Breast epithelium (tissue), 4 donors: ENCODE measurements at regions not wholly inside any gene's neighbourhood (a gene's known extent, or its start where the extent isn't known, plus 50 kb on each side); places are given as distances from the start of the nearest gene placed in this dataset.

Experiments
- DNase-seq, 2 donors: peaks; one replicate each; pipeline ENCODE4 v3.0.0-alpha.2; 2019; ENCODE audit warnings: low spot score in 2 of 2
- H3K27ac ChIP-seq, 2 donors: fragments of 200-600 bp; sonication (generic) in 1 of 2; one replicate each; pipeline ENCODE4 v1.5.1; 2016 to 2019; ENCODE audit warnings: mild to moderate bottlenecking in 1 of 2
- H3K27me3 ChIP-seq, 2 donors: fragments of 200-600 bp; sonication (generic) in 1 of 2; one replicate each; pipeline versions ENCODE4 v1.5.1 to v1.6.0; 2017 to 2019; ENCODE audit warnings: control low read depth in 1 of 2, mild to moderate bottlenecking in 1 of 2
- H3K36me3 ChIP-seq: fragments of 200-600 bp; one replicate; pipeline ENCODE4 v1.5.1; 2019
- H3K4me1 ChIP-seq, 2 donors: fragments of 200-600 bp; sonication (generic); one replicate each; pipeline ENCODE4 v1.5.1; 2016 to 2019; ENCODE audit warnings: control low read depth in 1 of 2
- H3K4me3 ChIP-seq, 3 donors: fragments of 200-600 bp; sonication (generic); 1 replicate in 2 of 3; 2 replicates in 1 of 3; pipeline ENCODE4 v1.5.1; 2016 to 2019; ENCODE audit warnings: mild to moderate bottlenecking in 3 of 3, moderate library complexity in 2 of 3
- H3K9me3 ChIP-seq, 2 donors: fragments of 200-600 bp; sonication (generic) in 1 of 2; one replicate each; pipeline ENCODE4 v1.5.1; 2016 to 2019; ENCODE audit warnings: control low read depth in 1 of 2
- POLR2A ChIP-seq: fragments of 450-650 bp; IDR thresholded peaks from one replicate; pipeline ENCODE4 v1.6.1; 2016; ENCODE audit warnings: antibody characterized with exemption, mild to moderate bottlenecking, moderate library complexity
- POLR2AphosphoS5 ChIP-seq, 3 donors: sonication (generic); formaldehyde crosslinking; IDR thresholded peaks; one replicate each; pipeline ENCODE4 v1.6.1; 2017; ENCODE audit warnings: antibody characterized with exemption in 3 of 3
- intact Hi-C: fragments of 100-400 bp; cut with DNase I; formaldehyde crosslinking; loops from one replicate; pipeline ENCODE4 v1.15.1; 2023; ENCODE audit warnings: low total_unique reads
- TF ChIP-seq, protein P1 (sequence below), 3 donors: fragments of 450-650 bp; IDR thresholded peaks; one replicate each; pipeline ENCODE4 v1.5.1; 2016 to 2017; ENCODE audit warnings: antibody characterized with exemption in 3 of 3, mild to moderate bottlenecking in 3 of 3, moderate library complexity in 3 of 3

DNA sequence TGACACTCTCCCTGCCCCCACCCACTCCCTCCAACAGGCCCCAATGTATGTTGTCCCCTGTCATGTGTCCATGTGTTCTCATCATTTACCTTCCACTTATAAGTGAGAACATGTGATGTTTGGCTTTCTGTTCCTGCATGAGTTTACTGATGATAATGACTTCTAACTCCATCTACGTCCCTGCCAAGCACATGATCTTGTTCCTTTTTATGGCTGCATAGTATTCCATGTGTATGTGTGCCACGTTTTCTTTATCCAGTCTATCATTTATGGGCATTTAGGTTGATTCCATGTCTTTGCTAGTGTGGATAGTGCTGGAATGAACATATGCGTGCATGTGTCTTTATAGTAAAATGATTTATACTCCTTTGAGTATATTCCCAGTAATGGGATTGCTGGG is 100.0 kb upstream of the LHX5 start:
- TF ChIP-seq POLR2AphosphoS5 (IDR thresholded peaks at IDR 0.05) (no peak), POLR2A (no peak)
- TF ChIP-seq, protein P1, sequence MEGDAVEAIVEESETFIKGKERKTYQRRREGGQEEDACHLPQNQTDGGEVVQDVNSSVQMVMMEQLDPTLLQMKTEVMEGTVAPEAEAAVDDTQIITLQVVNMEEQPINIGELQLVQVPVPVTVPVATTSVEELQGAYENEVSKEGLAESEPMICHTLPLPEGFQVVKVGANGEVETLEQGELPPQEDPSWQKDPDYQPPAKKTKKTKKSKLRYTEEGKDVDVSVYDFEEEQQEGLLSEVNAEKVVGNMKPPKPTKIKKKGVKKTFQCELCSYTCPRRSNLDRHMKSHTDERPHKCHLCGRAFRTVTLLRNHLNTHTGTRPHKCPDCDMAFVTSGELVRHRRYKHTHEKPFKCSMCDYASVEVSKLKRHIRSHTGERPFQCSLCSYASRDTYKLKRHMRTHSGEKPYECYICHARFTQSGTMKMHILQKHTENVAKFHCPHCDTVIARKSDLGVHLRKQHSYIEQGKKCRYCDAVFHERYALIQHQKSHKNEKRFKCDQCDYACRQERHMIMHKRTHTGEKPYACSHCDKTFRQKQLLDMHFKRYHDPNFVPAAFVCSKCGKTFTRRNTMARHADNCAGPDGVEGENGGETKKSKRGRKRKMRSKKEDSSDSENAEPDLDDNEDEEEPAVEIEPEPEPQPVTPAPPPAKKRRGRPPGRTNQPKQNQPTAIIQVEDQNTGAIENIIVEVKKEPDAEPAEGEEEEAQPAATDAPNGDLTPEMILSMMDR (IDR thresholded peaks at IDR 0.05), result no peak
- Histone ChIP-seq H3K27me3 (peaks cover 0 to 55% of the 10 kb centered on the region in 2 donors), H3K27ac (no peak overlapping the region), H3K4me1 (no peaks in the 10 kb centered on the region), H3K36me3 (no peaks in the 10 kb centered on the region), H3K4me3 (no peak overlapping the region), H3K9me3 (no peaks in the 10 kb centered on the region)
- DNase-seq, result no peak
- intact Hi-C loops, result no loop called here

DNA sequence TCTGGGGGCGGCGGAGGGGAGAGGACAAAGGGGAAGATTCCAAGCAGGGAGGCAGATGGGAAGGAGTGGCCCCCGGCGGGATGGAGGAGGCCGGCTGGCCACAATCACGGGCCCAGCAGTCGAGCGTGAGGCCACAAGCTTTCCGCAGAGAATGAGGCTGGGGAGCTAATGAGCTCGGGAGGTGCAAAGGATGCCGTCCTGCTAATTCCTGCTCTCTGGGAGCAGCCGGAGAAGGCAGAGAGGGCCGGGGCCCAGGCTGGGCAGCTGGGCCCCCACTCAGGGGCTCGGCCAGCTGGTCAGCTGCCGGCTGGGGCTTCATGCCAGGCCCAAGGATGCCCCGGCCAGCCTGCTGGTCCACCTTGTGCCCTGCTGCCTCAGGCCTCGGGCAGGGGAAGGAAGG is 98.1 kb upstream of the LHX5 start:
- peaks cover 0 to 53% of the 10 kb centered on the region in 2 donors for H3K27me3 ChIP-seq
- no peaks in the 10 kb centered on the region for H3K4me1 ChIP-seq
- H3K9me3 ChIP-seq, result no peaks in the 10 kb centered on the region
- H3K36me3 ChIP-seq, result no peaks in the 10 kb centered on the region
- TF ChIP-seq POLR2AphosphoS5 (IDR thresholded peaks at IDR 0.05) (no peak), POLR2A (no peak)
- TF ChIP-seq, protein P1 (IDR thresholded peaks at IDR 0.05), result no peak
- no peak for DNase-seq
- intact Hi-C loops, result no loop called here
- no peak overlapping the region for H3K27ac ChIP-seq
- no peak overlapping the region for H3K4me3 ChIP-seq

- H3K27ac ChIP-seq, result no peak overlapping the region
- no peaks in the 10 kb centered on the region for H3K9me3 ChIP-seq
- H3K4me3 ChIP-seq, result no peak overlapping the region
- H3K4me1 ChIP-seq, result no peaks in the 10 kb centered on the region
- intact Hi-C loops, result no loop called here
- no peaks in the 10 kb centered on the region for H3K36me3 ChIP-seq
- DNase-seq, result no peak
- TF ChIP-seq POLR2AphosphoS5 (IDR thresholded peaks at IDR 0.05) (no peak), POLR2A (no peak)
- TF ChIP-seq, protein P1 (IDR thresholded peaks at IDR 0.05), result no peak
- peaks cover 0 to 47% of the 10 kb centered on the region in 2 donors for H3K27me3 ChIP-seq
These were observed 96.3 kb upstream of the LHX5 start for GRCh38 chr12:113568021-113568420.

- H3K4me1 ChIP-seq, result no peaks in the 10 kb centered on the region
- intact Hi-C loops, result no loop called here
- no peaks in the 10 kb centered on the region for H3K9me3 ChIP-seq
- DNase-seq, result no peak
- TF ChIP-seq POLR2A (no peak), POLR2AphosphoS5 (IDR thresholded peaks at IDR 0.05) (no peak)
- TF ChIP-seq, protein P1 (IDR thresholded peaks at IDR 0.05), result no peak
- no peaks in the 10 kb centered on the region for H3K36me3 ChIP-seq
- no peak overlapping the region for H3K27ac ChIP-seq
- peaks cover 0 to 58% of the 10 kb centered on the region in 2 donors for H3K27me3 ChIP-seq
- no peak overlapping the region for H3K4me3 ChIP-seq
These were observed 93.7 kb upstream of the LHX5 start for GRCh38 chr12:113565368-113565767.

GRCh38 chr12:113561068-113561780 is 89.6 kb upstream of the LHX5 start:
- no peak overlapping the region for H3K4me3 ChIP-seq
- intact Hi-C loops, result no loop called here
- no peak for DNase-seq
- H3K36me3 ChIP-seq, result no peaks in the 10 kb centered on the region
- H3K27me3 ChIP-seq, result peaks cover 0 to 48% of the 10 kb centered on the region in 2 donors
- H3K27ac ChIP-seq, result no peak overlapping the region
- peaks cover 0 to under 1% of the 10 kb centered on the region in 2 donors for H3K9me3 ChIP-seq
- TF ChIP-seq, protein P1 (IDR thresholded peaks at IDR 0.05), result no peak
- no peak for TF ChIP-seq POLR2AphosphoS5 (IDR thresholded peaks at IDR 0.05)
- TF ChIP-seq POLR2A, result no peak
- H3K4me1 ChIP-seq, result no peaks in the 10 kb centered on the region
